Suprapubic skin (tissue), 4 donors: ENCODE measurements at regions not wholly inside any gene's neighbourhood (a gene's known extent, or its start where the extent isn't known, plus 50 kb on each side); places are given as distances from the start of the nearest gene placed in this dataset.

ENCODE experiments used
- DNase-seq, 2 donors: peaks; one replicate each; pipeline ENCODE4 v3.0.0-alpha.2; 2019; ENCODE audit warnings: low spot score in 2 of 2
- H3K27ac ChIP-seq: fragments of 200-600 bp; sonication (generic); one replicate; pipeline ENCODE4 v1.5.1; 2019
- H3K27me3 ChIP-seq: fragments of 200-600 bp; sonication (generic); one replicate; pipeline ENCODE4 v1.5.1; 2019
- H3K36me3 ChIP-seq: fragments of 200-600 bp; sonication (generic); one replicate; pipeline ENCODE4 v1.5.1; 2019
- H3K4me1 ChIP-seq: fragments of 200-600 bp; sonication (generic); one replicate; pipeline ENCODE4 v1.5.1; 2019
- H3K4me3 ChIP-seq: fragments of 200-600 bp; sonication (generic); one replicate; pipeline ENCODE4 v1.5.1; 2019; ENCODE audit warnings: mild to moderate bottlenecking
- H3K9me3 ChIP-seq: fragments of 200-600 bp; sonication (generic); one replicate; pipeline ENCODE4 v1.5.1; 2019
- EP300 ChIP-seq: sonication (generic); formaldehyde crosslinking; IDR thresholded peaks from one replicate; pipeline ENCODE4 v1.6.1; 2017; ENCODE audit warnings: antibody characterized with exemption
- POLR2A ChIP-seq, 2 donors: fragments of 450-650 bp; IDR thresholded peaks; one replicate each; pipeline ENCODE4 v1.6.1; 2017; ENCODE audit warnings: antibody characterized with exemption in 2 of 2, mild to moderate bottlenecking in 2 of 2, moderate library complexity in 2 of 2
- POLR2AphosphoS5 ChIP-seq, 3 donors: sonication (generic); formaldehyde crosslinking; IDR thresholded peaks; one replicate each; pipeline ENCODE4 v1.6.1; 2017; ENCODE audit warnings: antibody characterized with exemption in 3 of 3
- WGBS: methylation state at CpG from one replicate; pipeline ENCODE4 v1.1.5; 2018; 5-methylcytosine and 5-hydroxymethylcytosine counted together
- TF ChIP-seq, protein P1 (sequence below), 2 donors: fragments of 200-600 bp in 1 of 2; fragments of 450-650 bp in 1 of 2; sonication (generic) in 1 of 2; IDR thresholded peaks; one replicate each; pipeline ENCODE4 v1.5.1; 2016 to 2019; ENCODE audit warnings: antibody characterized with exemption in 2 of 2, mild to moderate bottlenecking in 1 of 2, moderate library complexity in 1 of 2

DNA sequence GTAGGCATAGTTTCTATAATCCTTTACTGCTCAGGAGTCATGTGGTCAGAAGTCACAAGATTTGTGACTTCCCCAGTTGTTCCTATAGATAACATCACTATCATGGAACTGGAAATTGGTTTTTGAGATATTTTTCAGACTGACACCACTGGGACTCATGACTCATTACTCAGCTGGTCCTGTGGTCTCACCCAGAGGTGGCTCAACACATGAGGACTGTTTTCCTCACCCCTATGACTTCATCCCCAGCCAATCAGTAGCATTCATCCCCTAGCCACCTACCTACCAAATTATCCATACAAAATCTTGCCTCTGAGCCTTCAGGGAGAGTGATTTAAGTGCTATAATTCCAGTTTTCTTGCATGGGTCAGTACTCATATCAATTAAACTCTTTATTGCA, 1217.7 kb downstream of the EPHA7 start:
- Histone ChIP-seq H3K4me1 (no peaks in the 10 kb centered on the region), H3K9me3 (no peaks in the 10 kb centered on the region), H3K4me3 (no peak overlapping the region), H3K36me3 (no peaks in the 10 kb centered on the region), H3K27me3 (no peaks in the 10 kb centered on the region), H3K27ac (no peak overlapping the region)
- TF ChIP-seq EP300 (no peak), POLR2A (IDR thresholded peaks at IDR 0.05) (no peak), POLR2AphosphoS5 (IDR thresholded peaks at IDR 0.05) (no peak)
- TF ChIP-seq, protein P1, sequence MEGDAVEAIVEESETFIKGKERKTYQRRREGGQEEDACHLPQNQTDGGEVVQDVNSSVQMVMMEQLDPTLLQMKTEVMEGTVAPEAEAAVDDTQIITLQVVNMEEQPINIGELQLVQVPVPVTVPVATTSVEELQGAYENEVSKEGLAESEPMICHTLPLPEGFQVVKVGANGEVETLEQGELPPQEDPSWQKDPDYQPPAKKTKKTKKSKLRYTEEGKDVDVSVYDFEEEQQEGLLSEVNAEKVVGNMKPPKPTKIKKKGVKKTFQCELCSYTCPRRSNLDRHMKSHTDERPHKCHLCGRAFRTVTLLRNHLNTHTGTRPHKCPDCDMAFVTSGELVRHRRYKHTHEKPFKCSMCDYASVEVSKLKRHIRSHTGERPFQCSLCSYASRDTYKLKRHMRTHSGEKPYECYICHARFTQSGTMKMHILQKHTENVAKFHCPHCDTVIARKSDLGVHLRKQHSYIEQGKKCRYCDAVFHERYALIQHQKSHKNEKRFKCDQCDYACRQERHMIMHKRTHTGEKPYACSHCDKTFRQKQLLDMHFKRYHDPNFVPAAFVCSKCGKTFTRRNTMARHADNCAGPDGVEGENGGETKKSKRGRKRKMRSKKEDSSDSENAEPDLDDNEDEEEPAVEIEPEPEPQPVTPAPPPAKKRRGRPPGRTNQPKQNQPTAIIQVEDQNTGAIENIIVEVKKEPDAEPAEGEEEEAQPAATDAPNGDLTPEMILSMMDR (IDR thresholded peaks at IDR 0.05): no peak
- no peak for DNase-seq

DNA sequence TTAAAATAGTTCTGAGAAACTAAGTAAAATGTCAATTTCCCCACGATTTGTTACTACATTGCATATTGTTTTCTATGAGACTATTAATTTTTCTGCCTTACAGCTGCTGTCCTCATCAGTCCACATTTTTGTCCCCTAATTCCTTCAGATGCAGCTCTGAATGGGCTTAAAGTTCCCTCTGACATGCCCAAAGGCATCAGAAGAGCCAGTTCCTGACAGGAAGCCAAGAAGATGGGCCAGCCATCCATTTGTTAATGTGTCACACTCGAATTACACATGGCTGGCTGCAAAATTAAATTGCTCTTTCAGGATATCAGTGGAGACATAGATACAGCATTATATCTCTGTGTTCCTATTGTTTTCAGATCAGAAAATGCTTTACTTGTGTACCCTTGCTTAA, 1223.0 kb downstream of the EPHA7 start:
- Histone ChIP-seq H3K4me3 (no peak overlapping the region), H3K4me1 (no peaks in the 10 kb centered on the region), H3K36me3 (no peaks in the 10 kb centered on the region), H3K27ac (no peak overlapping the region), H3K9me3 (no peaks in the 10 kb centered on the region), H3K27me3 (no peaks in the 10 kb centered on the region)
- TF ChIP-seq, protein P1 (IDR thresholded peaks at IDR 0.05): no peak
- TF ChIP-seq POLR2A (IDR thresholded peaks at IDR 0.05): no peak
- TF ChIP-seq POLR2AphosphoS5 (IDR thresholded peaks at IDR 0.05): no peak
- no peak for TF ChIP-seq EP300
- no peak for DNase-seq
- WGBS: 14% methylated on average over 2 of the region's 2 CpGs

DNA sequence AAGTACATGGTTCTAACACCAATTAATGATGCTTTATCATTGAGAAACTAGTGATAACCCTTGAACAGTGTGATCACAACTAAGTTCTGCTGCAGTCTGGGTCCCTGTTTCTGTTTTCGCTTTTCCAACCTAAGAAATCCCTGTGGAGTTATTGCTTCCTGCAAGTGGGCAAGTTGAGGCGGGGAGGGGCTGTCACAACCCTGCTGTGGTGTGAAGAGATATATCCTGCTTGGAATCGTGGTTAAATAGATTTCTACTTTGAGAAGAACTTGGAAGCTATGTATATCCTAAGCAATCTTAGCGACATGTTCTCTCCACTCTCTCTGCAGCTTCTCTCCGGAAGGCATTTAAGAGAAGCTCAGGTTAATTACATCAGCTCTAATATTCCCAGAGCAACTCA, 1223.6 kb downstream of the EPHA7 start:
- 73% methylated on average over 5 of the region's 5 CpGs for WGBS
- Histone ChIP-seq H3K27me3 (no peaks in the 10 kb centered on the region), H3K9me3 (no peaks in the 10 kb centered on the region), H3K4me3 (no peak overlapping the region), H3K4me1 (no peaks in the 10 kb centered on the region), H3K36me3 (no peaks in the 10 kb centered on the region), H3K27ac (no peak overlapping the region)
- no peak for TF ChIP-seq POLR2A (IDR thresholded peaks at IDR 0.05)
- TF ChIP-seq POLR2AphosphoS5 (IDR thresholded peaks at IDR 0.05): no peak
- TF ChIP-seq, protein P1 (IDR thresholded peaks at IDR 0.05): no peak
- TF ChIP-seq EP300: no peak
- DNase-seq: no peak

DNA sequence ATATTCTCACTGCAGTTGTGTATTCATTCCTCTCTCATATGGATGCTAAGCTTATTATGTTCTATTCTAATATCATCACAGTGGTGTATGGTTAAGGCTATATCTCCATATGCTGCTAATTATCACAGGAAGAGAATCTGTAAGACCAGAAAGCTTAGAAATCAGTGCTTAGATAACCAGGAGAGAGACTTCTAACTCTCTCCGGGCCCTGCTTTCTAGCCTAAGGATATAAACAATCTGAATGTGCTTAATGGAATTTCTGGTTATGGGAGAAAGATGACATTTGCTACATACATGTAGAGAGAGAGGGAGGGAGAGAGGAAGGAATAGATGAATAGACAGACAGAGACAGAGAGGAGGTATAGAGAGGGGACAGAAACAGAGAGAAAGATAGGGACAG, 1231.3 kb downstream of the EPHA7 start:
- H3K36me3 ChIP-seq: no peaks in the 10 kb centered on the region
- no peaks in the 10 kb centered on the region for H3K4me1 ChIP-seq
- DNase-seq: no peak
- no peaks in the 10 kb centered on the region for H3K9me3 ChIP-seq
- TF ChIP-seq POLR2A (IDR thresholded peaks at IDR 0.05): no peak
- TF ChIP-seq EP300: no peak
- TF ChIP-seq, protein P1 (IDR thresholded peaks at IDR 0.05): no peak
- no peak for TF ChIP-seq POLR2AphosphoS5 (IDR thresholded peaks at IDR 0.05)
- H3K27ac ChIP-seq: no peak overlapping the region
- H3K4me3 ChIP-seq: no peak overlapping the region
- no peaks in the 10 kb centered on the region for H3K27me3 ChIP-seq
- 34% methylated on average over 1 of the region's 1 CpG for whole genome bisulfite sequencing

DNA sequence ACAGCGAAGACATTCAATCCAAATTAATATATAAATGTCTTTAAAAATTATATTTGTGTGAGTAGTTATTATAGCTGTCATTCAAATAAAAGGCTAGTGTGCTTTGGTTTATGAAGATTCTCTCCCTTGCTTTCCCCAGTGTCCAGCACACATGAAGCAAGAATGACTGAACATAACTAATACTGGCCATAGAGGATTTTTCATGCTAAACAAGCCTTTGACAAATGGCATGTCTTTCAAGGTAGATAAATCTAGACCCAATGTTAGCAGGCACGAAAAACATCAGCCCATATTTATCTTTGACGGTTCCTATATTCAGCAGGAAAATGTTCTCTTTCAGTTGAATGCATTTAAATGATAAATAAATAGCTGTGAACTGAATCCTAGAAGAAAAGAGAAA, 1234.4 kb downstream of the EPHA7 start:
- no peaks in the 10 kb centered on the region for H3K27me3 ChIP-seq
- no peaks in the 10 kb centered on the region for H3K9me3 ChIP-seq
- TF ChIP-seq POLR2AphosphoS5 (IDR thresholded peaks at IDR 0.05) (no peak), EP300 (no peak), POLR2A (IDR thresholded peaks at IDR 0.05) (no peak)
- TF ChIP-seq, protein P1 (IDR thresholded peaks at IDR 0.05): no peak
- no peaks in the 10 kb centered on the region for H3K36me3 ChIP-seq
- H3K4me1 ChIP-seq: no peaks in the 10 kb centered on the region
- 64% methylated on average over 3 of the region's 3 CpGs for WGBS
- no peak overlapping the region for H3K4me3 ChIP-seq
- DNase-seq: no peak
- no peak overlapping the region for H3K27ac ChIP-seq
